GM12878 (cell line): ENCODE measurements at regions not wholly inside any gene's neighbourhood (a gene's known extent, or its start where the extent isn't known, plus 50 kb on each side); places are given as distances from the start of the nearest gene placed in this dataset.

Experiments
- ATAC-seq: fragments of 200-7000 bp; cut with Tn5 transposase; 3 replicates; pipeline ENCODE4 v1.9.1; 2020; ENCODE audit warnings: mild to moderate bottlenecking, moderate library complexity
- BruUV-seq: library from RNA; stranded (reverse); fragments of 400-500 nt; replicated peaks from 2 replicates; lab custom pipeline; 2021; lab: Mats Ljungman, UMichigan
- CTCF ChIA-PET: fragments of 300-600 bp; sonication (Branson Sonifier 250); formaldehyde crosslinking; extraction: SDS; loops from one replicate; lab custom pipeline; 2021; ENCODE audit warnings: inconsistent platforms; lab: Yijun Ruan, JAX
- POLR2A ChIA-PET: fragments of 350-600 bp; formaldehyde crosslinking; extraction: SDS; loops from one replicate; lab custom pipeline; 2021; ENCODE audit warnings: inconsistent platforms; lab: Charles Lee
- RAD21 ChIA-PET: fragments of 300-600 bp; sonication (Branson Sonifier 250); formaldehyde crosslinking; loops from one replicate; lab custom pipeline; 2023; ENCODE audit warnings: antibody characterized with exemption; ENCODE audit not compliant: unreplicated experiment; lab: Charles Lee
- SMC1A ChIA-PET: fragments of 300-600 bp; sonication (Branson Sonifier 250); formaldehyde crosslinking; loops from one replicate; lab custom pipeline; 2023; ENCODE audit not compliant: unreplicated experiment, uncharacterized antibody; lab: Charles Lee
- DNase-seq: peaks from one replicate; pipeline ENCODE4 v3.0.0-alpha.2; 2011; ENCODE audit warnings: low read depth, low spot score
- FAIRE-seq: peaks from 3 replicates; lab custom pipeline; 2011; peaks lifted over from hg19 to GRCh38; lab: Jason Lieb, UNC
- H2AFZ ChIP-seq: 2 replicates; pipeline ENCODE4 v1.6.0; 2011; ENCODE audit warnings: low read depth, low read length, control low read depth; ENCODE audit not compliant: control insufficient read depth
- H3K27ac ChIP-seq: 2 replicates; pipeline ENCODE4 v1.5.1; 2011; ENCODE audit warnings: control low read depth; ENCODE audit not compliant: control insufficient read depth, insufficient read depth
- H3K27me3 ChIP-seq, 2 experiments: replicated peaks in 1 of 2; 2 replicates each; pipeline versions ENCODE4 v1.6.0 to v1.6.1; 2011; ENCODE audit warnings: low read length in 1 of 2; ENCODE audit not compliant: control insufficient read depth in 2 of 2, insufficient read depth in 2 of 2
- H3K36me3 ChIP-seq, 2 experiments: 2 replicates each; pipeline ENCODE4 v1.5.1; 2011; ENCODE audit warnings: low read length in 1 of 2; ENCODE audit not compliant: control insufficient read depth in 2 of 2, insufficient read depth in 2 of 2
- H3K4me1 ChIP-seq: 2 replicates; pipeline ENCODE4 v1.6.1; 2011; ENCODE audit warnings: mild to moderate bottlenecking, low read length, moderate library complexity, mixed read lengths; ENCODE audit not compliant: control insufficient read depth, insufficient read depth
- H3K4me2 ChIP-seq: 2 replicates; pipeline ENCODE4 v1.6.0; 2011; ENCODE audit warnings: control low read depth; ENCODE audit not compliant: control insufficient read depth, insufficient read depth
- H3K4me3 ChIP-seq: fragments of 200-600 bp; sonication (generic); 2 replicates; pipeline ENCODE4 v1.5.1; 2016
- H3K79me2 ChIP-seq: 2 replicates; pipeline ENCODE4 v1.6.0; 2011; ENCODE audit warnings: low read length; ENCODE audit not compliant: control insufficient read depth, insufficient read depth
- H3K9ac ChIP-seq: 2 replicates; pipeline ENCODE4 v1.8.0; 2011; ENCODE audit warnings: low read length, control low read depth, mixed read lengths; ENCODE audit not compliant: control insufficient read depth, insufficient read depth
- H3K9me3 ChIP-seq: replicated peaks from 3 replicates; pipeline ENCODE4 v1.5.1; 2011; ENCODE audit warnings: mild to moderate bottlenecking, low read length; ENCODE audit not compliant: control insufficient read depth, insufficient read depth
- H4K20me1 ChIP-seq: 2 replicates; pipeline ENCODE4 v1.6.0; 2011; ENCODE audit not compliant: control insufficient read depth, insufficient read depth
- CBFB ChIP-seq: IDR thresholded peaks from 2 replicates; pipeline ENCODE4 v1.6.1; 2016; ENCODE audit warnings: antibody characterized with exemption, low read depth
- CTCF ChIP-seq, 3 experiments: IDR thresholded peaks in 2 of 3; conservative IDR thresholded peaks in 1 of 3; 2 replicates each; pipeline ENCODE4 v1.5.1; 2011; ENCODE audit warnings: low read depth in 3 of 3, low read length in 3 of 3, mild to moderate bottlenecking in 3 of 3, control low read depth in 2 of 3, moderate library complexity in 2 of 3, inconsistent platforms in 1 of 3, mixed read lengths in 1 of 3; ENCODE audit not compliant: control insufficient read depth in 2 of 3, insufficient read depth in 1 of 3; ENCODE audit errors: extremely low read depth in 1 of 3
- FOS ChIP-seq: IDR thresholded peaks from 3 replicates; pipeline ENCODE4 v1.6.1; 2011; ENCODE audit warnings: borderline replicate concordance; ENCODE audit not compliant: insufficient read length; ENCODE audit errors: extremely low read depth
- GABPA ChIP-seq: IDR thresholded peaks from 2 replicates; pipeline ENCODE4 v1.6.1; 2014; ENCODE audit warnings: antibody characterized with exemption, low read depth, mild to moderate bottlenecking, inconsistent platforms
- HDAC6 ChIP-seq: fragments of 200-600 bp; sonication (generic); IDR thresholded peaks from one replicate; pipeline ENCODE4 v1.8.0; 2017; ENCODE audit warnings: antibody characterized with exemption; ENCODE audit not compliant: unreplicated experiment
- IRF3 ChIP-seq: fragments of 450-650 bp; IDR thresholded peaks from 2 replicates; pipeline ENCODE4 v1.6.1; 2014; ENCODE audit warnings: mild to moderate bottlenecking
- JUND ChIP-seq: IDR thresholded peaks from 2 replicates; pipeline ENCODE4 v1.6.1; 2012; ENCODE audit warnings: low read depth, mild to moderate bottlenecking, low read length, improper control_type of control experiment, moderate library complexity
- NR2C1 ChIP-seq: fragments of 450-650 bp; IDR thresholded peaks from 2 replicates; pipeline ENCODE4 v1.6.1; 2017; ENCODE audit warnings: antibody characterized with exemption, mild to moderate bottlenecking, moderate library complexity
- PAX8 ChIP-seq: fragments of 450-650 bp; IDR thresholded peaks from 2 replicates; pipeline ENCODE4 v1.6.1; 2017; ENCODE audit warnings: mild to moderate bottlenecking, moderate library complexity
- SMARCA5 ChIP-seq: fragments of 450-650 bp; IDR thresholded peaks from 2 replicates; pipeline ENCODE4 v1.6.1; 2017; ENCODE audit warnings: mild to moderate bottlenecking
- SP1 ChIP-seq: IDR thresholded peaks from one replicate; pipeline ENCODE4 v1.6.1; 2011; ENCODE audit warnings: low read depth, low read length
- TBL1XR1 ChIP-seq: IDR thresholded peaks from 2 replicates; pipeline ENCODE4 v1.6.1; 2012; ENCODE audit warnings: low read depth, low read length, improper control_type of control experiment
- TCF3 ChIP-seq: IDR thresholded peaks from 2 replicates; pipeline ENCODE4 v1.6.1; 2012; ENCODE audit warnings: low read depth, mild to moderate bottlenecking, low read length, borderline replicate concordance; ENCODE audit not compliant: insufficient read depth
- USF2 ChIP-seq: IDR thresholded peaks from 2 replicates; pipeline ENCODE4 v1.6.1; 2011; ENCODE audit warnings: low read depth, low read length, improper control_type of control experiment, borderline replicate concordance
- ZBTB11 ChIP-seq: fragments of 450-650 bp; formaldehyde crosslinking; IDR thresholded peaks from 2 replicates; pipeline ENCODE4 v1.5.0; 2022; ENCODE audit warnings: mild to moderate bottlenecking, missing genetic modification characterization
- WGBS: methylation state at CpG from one replicate; pipeline ENCODE4 v1.1.6; 2016; ENCODE audit warnings: low lambda C conversion rate; ENCODE audit not compliant: insufficient replicate concordance, insufficient coverage; ENCODE audit errors: missing lambda C conversion rate; 5-methylcytosine and 5-hydroxymethylcytosine counted together
- in situ Hi-C: fragments of 300-500 bp; cut with MboI; formaldehyde crosslinking; loops from 9 replicates; pipeline ENCODE4 v1.14.3; 2018; ENCODE audit warnings: mixed read lengths
- intact Hi-C: fragments of 100-400 bp; cut with micrococcal nuclease; formaldehyde crosslinking; loops from one replicate; pipeline ENCODE4 v1.14.2; 2022; ENCODE audit not compliant: unreplicated experiment

GRCh38 chr3:182393830-182394367 is 399.4 kb upstream of the ATP11B start:
- H4K20me1 ChIP-seq, result no peaks in the 10 kb centered on the region
- ATAC-seq (no peak), DNase-seq (no peak), FAIRE-seq (no peak)
- intact Hi-C loops (loop anchor here (10.0 kb wide), 1 partner anchor 291 kb away; no protein-coding TSS in a partner anchor), in situ Hi-C loops (no loop called here)
- no peaks in the 10 kb centered on the region for H3K79me2 ChIP-seq
- H3K9ac ChIP-seq, result no peak overlapping the region
- H3K4me2 ChIP-seq, result no peak overlapping the region
- BruUV-seq, result no TSS peak
- ChIA-PET CTCF (interaction anchor here (0.8 to 0.9 kb wide), 2 partner anchors 14 to 182 kb away, joined by 3 read pairs; no protein-coding TSS in a partner anchor), SMC1A (interaction anchor here (0.9 kb wide), 1 partner anchor 673 kb away, joined by 3 read pairs; no protein-coding TSS in a partner anchor), POLR2A (no interaction called here), RAD21 (no interaction called here)
- no peaks in the 10 kb centered on the region for H3K9me3 ChIP-seq
- no peak for TF ChIP-seq USF2
- TF ChIP-seq TBL1XR1, result no peak
- no peak for TF ChIP-seq TCF3
- TF ChIP-seq SP1, result no peak
- no peak for TF ChIP-seq FOS
- no peak for TF ChIP-seq CTCF (IDR thresholded peaks at IDR 0.05 in 2 of 3, conservative IDR thresholded peaks at IDR 0.05 in 1 of 3; ENCODE audit: control insufficient read depth in 2 of 3, extremely low read depth in 1 of 3, insufficient read depth in 1 of 3, low read depth in 3 of 3, low read length in 3 of 3)
- TF ChIP-seq PAX8, result no peak
- TF ChIP-seq ZBTB11 (CRISPR knock-in tag), result no peak
- no peak for TF ChIP-seq IRF3
- no peak for TF ChIP-seq CBFB
- no peak for TF ChIP-seq GABPA
- TF ChIP-seq NR2C1, result no peak
- no peak for TF ChIP-seq SMARCA5
- no peak for TF ChIP-seq JUND
- TF ChIP-seq HDAC6, result no peak
- H3K27me3 ChIP-seq, result peaks cover 0 to 2% of the 10 kb centered on the region in 2 experiments; a peak in 2 of 4 replicates
- H3K4me1 ChIP-seq, result no peaks in the 10 kb centered on the region
- no peak overlapping the region for H3K27ac ChIP-seq
- WGBS, result 58% methylated on average over 5 of the region's 5 CpGs
- no peak overlapping the region for H3K4me3 ChIP-seq
- no peak overlapping the region for H2AFZ ChIP-seq
- no peaks in the 10 kb centered on the region for H3K36me3 ChIP-seq
